GM21529 (cell line): ENCODE measurements at regions not wholly inside any gene's neighbourhood (a gene's known extent, or its start where the extent isn't known, plus 50 kb on each side); places are given as distances from the start of the nearest gene placed in this dataset.

Experiments
- ATAC-seq: cut with Tn5 transposase; IDR thresholded peaks from one replicate; pipeline ENCODE4 v1.9.1; 2021; ENCODE audit not compliant: unreplicated experiment

GRCh38 chr6:166877906-166878305 lies 78.4 kb downstream of the RNASET2 start:
- no peak for ATAC-seq

GRCh38 chr6:166877349-166877748 lies 79.0 kb downstream of the RNASET2 start:
- no peak for ATAC-seq

GRCh38 chr6:166872531-166873009 lies 83.8 kb downstream of the RNASET2 start:
- ATAC-seq = no peak

DNA sequence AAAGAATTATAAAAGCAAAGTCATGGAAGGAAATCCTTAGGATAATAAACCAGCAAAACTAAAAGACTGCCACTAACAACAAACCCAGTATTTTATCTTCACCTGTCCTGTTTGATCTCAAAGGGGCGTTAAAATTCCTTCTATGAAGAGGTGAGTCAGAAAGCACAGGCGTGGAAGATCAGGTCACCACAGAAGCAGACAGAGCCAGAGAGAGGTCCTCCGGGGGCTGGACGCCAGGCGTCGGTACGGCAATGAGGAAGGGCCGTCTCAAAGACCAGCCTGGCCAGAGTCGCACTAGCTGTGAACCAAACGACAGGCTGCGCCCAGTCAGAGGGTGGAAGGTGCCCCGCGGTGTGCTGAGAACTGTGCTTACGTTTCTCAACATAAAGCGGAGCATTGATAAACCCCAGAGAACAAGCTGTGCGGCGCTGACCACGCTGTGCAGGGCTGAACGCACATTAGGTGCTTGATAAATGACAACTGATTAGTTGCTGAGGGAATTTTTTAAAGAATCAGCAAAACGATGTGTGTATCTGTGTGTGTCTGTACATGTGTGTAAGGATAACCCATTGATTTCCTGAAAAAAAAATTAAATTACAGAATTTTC lies 85.6 kb downstream of the RNASET2 start:
- ATAC-seq = no peak

GRCh38 chr6:166866839-166867637 lies 89.3 kb downstream of the RNASET2 start:
- no peak for ATAC-seq

DNA sequence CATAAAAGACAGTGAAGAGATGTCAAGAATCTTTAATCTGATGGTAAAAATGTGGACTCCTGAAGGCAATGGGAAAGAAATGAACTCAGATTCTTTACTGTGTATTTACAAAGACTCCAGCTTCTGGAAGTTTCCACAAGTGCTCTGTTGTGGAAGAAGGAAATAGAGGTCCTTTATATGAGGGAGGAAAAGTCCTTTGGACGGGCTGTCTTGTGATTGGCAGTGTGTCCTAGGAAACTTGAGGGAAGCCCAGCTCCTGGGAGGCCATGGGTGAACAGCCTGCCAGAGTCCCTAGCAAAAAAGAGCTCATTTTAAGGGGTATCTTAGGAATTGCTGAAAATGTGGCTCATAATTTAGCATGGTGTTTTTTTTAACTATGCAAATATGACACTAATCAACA lies 92.0 kb downstream of the RNASET2 start:
- ATAC-seq = no peak

DNA sequence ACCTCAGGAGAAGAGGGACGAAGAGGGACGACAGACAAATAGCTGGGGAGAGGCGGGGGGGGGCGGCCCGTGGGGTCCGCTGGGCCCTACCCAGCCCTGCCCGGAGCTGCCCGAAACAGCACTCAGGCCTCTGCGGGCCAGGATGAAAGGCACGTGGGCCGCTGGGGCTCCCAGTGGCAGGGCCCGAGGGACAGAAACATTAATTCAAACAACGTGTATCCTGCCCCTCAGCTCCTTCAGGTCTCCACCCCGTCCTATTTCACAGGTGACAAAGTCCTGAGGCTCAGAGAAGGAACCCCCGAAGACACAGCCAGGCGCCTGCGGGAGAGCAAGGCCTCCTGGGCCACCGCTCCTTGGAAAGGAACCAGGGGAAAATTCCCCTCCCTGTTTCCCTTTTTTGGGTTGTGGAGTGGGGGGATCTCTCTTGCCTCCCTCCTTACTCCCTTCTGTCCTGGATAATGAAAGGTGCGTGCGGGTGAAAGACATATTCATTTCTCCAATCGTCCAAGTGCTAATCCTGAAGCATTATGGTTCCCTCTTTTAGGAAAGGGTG lies 93.3 kb downstream of the RNASET2 start:
- peak; percentile 35 for ATAC-seq

DNA sequence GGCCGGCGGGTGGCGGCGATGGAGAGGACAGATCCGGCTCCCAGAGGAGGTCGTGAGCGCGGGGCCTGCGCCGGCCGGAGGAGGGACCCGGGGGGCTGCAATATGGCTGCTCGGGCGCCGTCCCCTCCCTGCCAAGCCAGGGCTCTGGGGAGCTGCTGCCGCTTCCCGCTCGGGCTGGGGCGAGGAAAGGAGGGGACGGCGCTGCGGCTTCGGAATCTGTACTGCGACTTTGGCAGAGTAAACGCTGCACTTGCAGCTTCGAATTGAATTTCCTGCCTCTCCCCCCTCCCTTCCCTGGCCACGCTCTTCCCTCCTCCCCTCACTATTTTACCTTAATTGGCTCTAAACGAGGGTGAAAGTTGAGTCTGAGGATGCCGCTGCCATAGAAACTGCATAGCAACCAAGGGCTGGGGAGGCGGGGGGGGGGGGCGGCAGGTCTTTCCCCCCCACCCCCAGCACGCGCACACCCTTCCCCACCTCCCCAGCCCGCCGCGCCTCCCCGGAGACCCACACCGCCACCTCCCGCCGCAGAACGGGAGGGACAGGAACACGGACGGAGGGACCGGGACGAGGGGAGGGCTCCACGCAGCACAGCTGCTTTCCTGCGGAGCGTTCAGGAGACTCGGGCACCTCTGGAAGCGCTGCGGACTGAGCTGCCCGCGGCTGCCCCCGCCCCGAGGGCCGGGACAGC lies 93.9 kb downstream of the RNASET2 start:
- peak; percentile 55 for ATAC-seq

- ATAC-seq = no peak
Measured at GRCh38 chr6:166861961-166862286, 94.4 kb downstream of the RNASET2 start.

DNA sequence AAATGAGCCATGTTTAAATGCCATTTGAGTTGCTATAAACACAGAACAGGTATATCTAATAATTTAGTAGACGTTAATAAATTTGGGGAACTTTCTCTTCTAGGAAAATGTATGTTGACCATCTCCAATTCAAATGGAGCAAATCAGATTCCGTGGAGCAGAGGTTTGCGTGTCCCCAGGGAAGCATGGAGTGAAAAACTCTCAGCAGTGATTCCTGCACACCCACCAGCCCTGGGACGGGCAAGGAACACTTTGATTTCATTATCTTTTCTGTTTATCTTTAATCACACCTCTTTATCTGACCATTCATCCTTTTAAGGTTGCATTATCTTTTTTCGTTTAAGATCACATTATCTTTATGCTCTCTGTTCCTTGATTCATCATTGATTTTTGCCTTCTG lies 95.0 kb downstream of the RNASET2 start:
- ATAC-seq = no peak

- no peak for ATAC-seq
Measured at GRCh38 chr6:166860392-166860791, 96.0 kb downstream of the RNASET2 start.

DNA sequence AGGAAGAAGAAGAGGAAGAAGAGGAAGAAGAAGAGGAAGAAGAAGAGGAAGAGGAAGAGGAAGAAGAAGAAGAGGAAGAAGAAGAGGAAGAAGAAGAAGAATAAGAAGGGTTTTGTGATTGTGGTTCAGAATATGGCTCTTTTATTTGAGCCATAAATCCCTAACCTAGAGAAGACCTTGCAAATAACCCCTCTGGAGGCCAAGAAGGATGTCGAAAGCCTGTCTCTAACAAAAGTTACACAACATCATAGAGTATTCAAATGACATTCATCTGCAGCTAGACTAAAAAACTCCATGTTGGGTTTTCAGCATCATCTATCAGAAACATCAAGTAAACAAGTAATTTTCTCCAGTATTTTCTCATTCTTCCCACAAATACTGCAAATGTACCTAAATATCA lies 100.9 kb downstream of the RNASET2 start:
- no peak for ATAC-seq

DNA sequence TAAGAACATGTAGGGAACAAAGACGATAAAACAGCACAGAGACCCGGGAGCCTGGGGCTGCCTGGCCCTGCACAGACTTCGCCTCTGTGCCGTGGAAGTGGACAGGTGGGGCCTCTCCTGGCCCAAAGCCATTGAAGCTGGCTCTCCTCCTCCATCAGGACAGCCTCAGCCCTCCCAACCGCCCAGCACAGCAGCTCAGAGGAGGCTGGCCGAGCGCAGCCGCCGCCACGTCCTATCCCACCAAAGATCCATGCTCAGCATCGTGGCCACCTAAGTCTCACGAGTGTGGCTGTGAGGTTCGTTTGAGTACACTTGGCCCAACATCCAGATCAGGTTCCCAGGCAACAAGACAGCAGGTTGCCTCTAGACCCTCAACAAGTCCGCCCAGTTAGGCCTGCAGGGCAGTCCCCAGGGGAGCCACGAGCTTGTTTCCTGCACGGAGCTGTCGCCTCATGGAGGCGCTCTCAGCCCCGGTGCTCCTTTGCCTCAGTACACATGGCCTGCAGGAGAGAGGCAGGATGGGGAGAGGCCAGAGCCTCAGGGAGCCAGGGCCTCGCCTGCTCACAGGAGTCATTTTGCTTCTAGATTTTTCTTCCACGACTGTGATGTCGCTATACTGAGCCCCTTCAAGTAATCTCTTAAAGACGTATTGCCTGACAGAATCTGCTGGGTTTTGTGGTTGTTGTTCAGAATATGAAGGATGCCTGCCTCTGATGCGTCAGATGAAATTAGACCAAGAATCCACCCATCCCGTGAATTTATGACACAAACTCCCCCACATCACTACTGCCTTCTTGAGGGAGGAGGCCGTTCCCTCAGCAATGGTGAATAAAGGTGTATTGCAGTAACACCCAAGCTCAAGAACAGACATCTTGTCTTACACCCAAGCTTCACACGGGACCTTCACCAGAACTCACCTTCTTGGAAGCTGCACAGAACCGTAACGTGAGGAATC lies 102.7 kb downstream of the RNASET2 start:
- ATAC-seq = no peak

DNA sequence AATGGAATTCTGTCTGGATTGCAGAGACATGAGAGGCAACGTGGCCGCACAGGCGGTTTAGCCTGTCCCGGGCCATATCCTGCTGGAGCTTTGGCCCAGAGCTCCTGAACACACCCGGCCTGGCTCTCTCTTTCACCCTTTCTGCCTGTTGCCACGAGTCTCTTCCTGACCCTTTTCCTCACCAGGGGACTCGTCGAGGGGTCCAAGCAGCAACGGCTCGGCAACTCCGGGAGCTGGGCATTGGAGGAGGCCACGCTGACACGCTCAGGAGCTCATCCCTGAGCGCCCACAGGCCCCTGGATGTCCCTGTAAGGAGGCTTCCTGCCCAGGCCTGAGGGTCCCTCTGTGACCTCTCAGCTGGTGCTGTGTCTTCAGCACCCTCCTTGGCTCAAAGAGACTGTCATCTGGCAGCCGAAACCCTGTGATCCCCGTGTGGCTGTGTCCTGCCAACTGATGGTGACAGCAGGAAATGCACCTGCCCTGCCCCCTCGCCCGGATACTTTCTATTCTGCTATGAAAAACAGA lies 103.8 kb downstream of the RNASET2 start:
- ATAC-seq = no peak

DNA sequence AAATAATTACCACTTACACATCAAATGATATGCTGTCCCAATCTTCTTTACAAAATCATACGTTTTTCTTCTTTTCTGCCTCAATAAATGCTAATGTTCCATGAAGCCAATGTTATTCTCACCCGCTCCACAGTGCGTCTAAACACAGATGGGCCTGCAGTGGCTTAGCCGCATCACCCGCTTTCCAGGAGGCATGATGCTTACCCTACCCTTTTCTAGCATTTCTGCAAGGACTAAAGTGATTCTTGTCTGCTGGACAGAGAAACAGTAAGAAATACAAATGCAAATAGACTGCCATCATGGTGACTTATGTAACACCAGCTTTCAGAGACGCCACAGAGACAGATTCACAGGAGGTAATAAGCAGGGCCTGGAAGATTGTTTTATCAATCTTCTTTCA lies 104.4 kb downstream of the RNASET2 start:
- no peak for ATAC-seq

GRCh38 chr6:166851426-166851825 lies 104.9 kb downstream of the RNASET2 start:
- ATAC-seq = no peak

DNA sequence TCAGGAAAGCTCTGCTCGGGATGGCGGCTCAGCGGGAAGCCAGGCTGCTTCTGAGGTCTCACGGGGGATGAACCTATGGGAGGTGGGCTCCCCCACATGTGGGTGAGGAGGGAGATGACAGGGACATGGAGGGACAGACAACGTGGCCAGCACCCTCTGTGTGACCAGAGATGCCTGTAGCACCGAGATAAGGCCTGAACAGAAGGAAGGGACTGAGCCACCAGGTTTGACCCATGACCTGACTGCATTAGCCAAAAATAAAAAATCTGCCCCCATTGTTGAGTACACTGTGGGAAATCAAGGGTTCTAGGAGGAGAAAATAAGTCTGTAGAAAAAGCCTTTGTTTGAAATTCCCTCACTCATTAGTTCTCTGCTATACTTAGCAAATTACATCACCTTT lies 105.7 kb downstream of the RNASET2 start:
- ATAC-seq = no peak

GRCh38 chr6:166849749-166850183 lies 106.6 kb downstream of the RNASET2 start:
- no peak for ATAC-seq

DNA sequence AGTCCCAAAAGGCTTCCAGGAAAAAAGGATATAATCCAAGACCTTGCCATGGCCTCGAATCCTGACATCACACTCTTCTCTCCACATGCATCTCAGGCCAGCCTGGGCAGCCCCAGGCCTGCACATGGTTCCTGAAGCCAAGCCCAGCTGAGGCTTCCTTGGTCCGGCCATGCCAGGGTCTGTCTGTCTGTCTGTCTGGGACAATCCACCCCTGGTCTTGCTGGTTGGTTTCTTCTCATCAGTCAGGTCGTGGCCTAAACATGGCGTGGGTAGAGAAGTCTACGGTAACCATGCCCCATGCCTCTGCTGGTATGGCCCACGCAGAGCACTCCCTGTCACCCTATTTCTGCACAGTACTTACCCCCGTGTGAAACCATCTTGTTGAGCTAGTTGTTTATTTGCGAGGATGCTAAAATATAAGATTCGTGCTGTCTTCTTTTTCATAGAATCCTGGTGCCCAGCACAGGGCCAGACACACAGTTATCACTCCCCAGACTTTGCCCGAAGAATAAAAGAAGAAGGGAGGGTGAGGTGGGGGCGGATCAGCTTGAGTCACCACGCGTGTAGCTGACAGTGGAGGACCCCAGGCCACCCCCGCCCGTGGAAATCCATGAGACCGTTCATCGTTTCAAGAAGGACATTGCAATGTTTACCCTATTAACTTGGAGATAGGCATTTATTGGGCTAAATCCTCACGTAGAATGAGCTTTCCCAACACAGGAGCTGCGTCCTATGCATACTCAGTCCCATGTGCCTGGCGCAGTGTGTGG lies 107.2 kb downstream of the RNASET2 start:
- ATAC-seq = no peak
